ENCODE measurements at regions not wholly inside any gene's neighbourhood (a gene's known extent, or its start where the extent isn't known, plus 50 kb on each side); places are given as distances from the start of the nearest gene placed in this dataset.

GRCh38 chr12:76255692-76256091, 92.5 kb downstream of the BBS10 start:
- no peaks in the 10 kb centered on the region for H4K20me1 ChIP-seq (ENCODE audit: insufficient read depth, low read length)
- H3K9me3 ChIP-seq (ENCODE audit: low read length): no peaks in the 10 kb centered on the region; the same call in 1 of the 2 replicates
- no peaks in the 10 kb centered on the region for H3K9me2 ChIP-seq (ENCODE audit: low read depth, low read length)
- no peak overlapping the region for H3K4me2 ChIP-seq (ENCODE audit: low read length)
- no peak overlapping the region for H3K9ac ChIP-seq (ENCODE audit: low read length)
- no peak for TF ChIP-seq CTCF (IDR thresholded peaks at IDR 0.05; ENCODE audit: low read length)
- TF ChIP-seq EZH2 (IDR thresholded peaks at IDR 0.05; ENCODE audit: borderline replicate concordance, low read length): no peak
- no peaks in the 10 kb centered on the region for H3K27me3 ChIP-seq (ENCODE audit: insufficient read depth, low read length)
- no peak overlapping the region for H2AFZ ChIP-seq (ENCODE audit: low read length)
- H3K27ac ChIP-seq (ENCODE audit: low read depth, low read length, poor library complexity, severe bottlenecking): no peak overlapping the region
- H3F3A ChIP-seq (ENCODE audit: insufficient read depth, low read length): no peaks in the 10 kb centered on the region
- no peaks in the 10 kb centered on the region for H3K79me2 ChIP-seq (ENCODE audit: insufficient read depth, low read length)
- H3K4me1 ChIP-seq (ENCODE audit: insufficient read depth, low read length, severe bottlenecking): no peaks in the 10 kb centered on the region
- no peaks in the 10 kb centered on the region for H3K36me3 ChIP-seq (ENCODE audit: insufficient read depth, low read length)
- no peak overlapping the region for H3K4me3 ChIP-seq (ENCODE audit: low read depth, low read length, poor library complexity, severe bottlenecking)

- no peaks in the 10 kb centered on the region for H3K79me2 ChIP-seq (ENCODE audit: insufficient read depth, low read length)
- H3K27ac ChIP-seq (ENCODE audit: low read depth, low read length, poor library complexity, severe bottlenecking): no peak overlapping the region
- H2AFZ ChIP-seq (ENCODE audit: low read length): no peak overlapping the region
- H3K36me3 ChIP-seq (ENCODE audit: insufficient read depth, low read length): no peaks in the 10 kb centered on the region
- H3K4me3 ChIP-seq (ENCODE audit: low read depth, low read length, poor library complexity, severe bottlenecking): no peak overlapping the region
- no peaks in the 10 kb centered on the region for H3K4me1 ChIP-seq (ENCODE audit: insufficient read depth, low read length, severe bottlenecking)
- H3K9me2 ChIP-seq (ENCODE audit: low read depth, low read length): no peaks in the 10 kb centered on the region
- H3K4me2 ChIP-seq (ENCODE audit: low read length): no peak overlapping the region
- H3F3A ChIP-seq (ENCODE audit: insufficient read depth, low read length): no peaks in the 10 kb centered on the region
- no peaks in the 10 kb centered on the region; the same call in 1 of the 2 replicates for H3K9me3 ChIP-seq (ENCODE audit: low read length)
- H3K9ac ChIP-seq (ENCODE audit: low read length): no peak overlapping the region
- H3K27me3 ChIP-seq (ENCODE audit: insufficient read depth, low read length): no peaks in the 10 kb centered on the region
- TF ChIP-seq CTCF (IDR thresholded peaks at IDR 0.05; ENCODE audit: low read length): no peak
- TF ChIP-seq EZH2 (IDR thresholded peaks at IDR 0.05; ENCODE audit: borderline replicate concordance, low read length): no peak
- H4K20me1 ChIP-seq (ENCODE audit: insufficient read depth, low read length): no peaks in the 10 kb centered on the region
Observed at GRCh38 chr12:76255281-76255680, 92.9 kb downstream of the BBS10 start.

GRCh38 chr12:76252031-76252430, 96.2 kb downstream of the BBS10 start:
- no peak overlapping the region for H3K9ac ChIP-seq (ENCODE audit: low read length)
- no peaks in the 10 kb centered on the region; the same call in 1 of the 2 replicates for H3K9me3 ChIP-seq (ENCODE audit: low read length)
- no peak overlapping the region for H3K4me2 ChIP-seq (ENCODE audit: low read length)
- no peak overlapping the region for H2AFZ ChIP-seq (ENCODE audit: low read length)
- no peaks in the 10 kb centered on the region for H3K36me3 ChIP-seq (ENCODE audit: insufficient read depth, low read length)
- no peak overlapping the region for H3K27ac ChIP-seq (ENCODE audit: low read depth, low read length, poor library complexity, severe bottlenecking)
- H4K20me1 ChIP-seq (ENCODE audit: insufficient read depth, low read length): no peaks in the 10 kb centered on the region
- no peak overlapping the region for H3K4me3 ChIP-seq (ENCODE audit: low read depth, low read length, poor library complexity, severe bottlenecking)
- no peaks in the 10 kb centered on the region for H3K4me1 ChIP-seq (ENCODE audit: insufficient read depth, low read length, severe bottlenecking)
- H3K9me2 ChIP-seq (ENCODE audit: low read depth, low read length): no peaks in the 10 kb centered on the region
- H3K79me2 ChIP-seq (ENCODE audit: insufficient read depth, low read length): no peaks in the 10 kb centered on the region
- H3K27me3 ChIP-seq (ENCODE audit: insufficient read depth, low read length): no peaks in the 10 kb centered on the region
- no peak for TF ChIP-seq CTCF (IDR thresholded peaks at IDR 0.05; ENCODE audit: low read length)
- no peak for TF ChIP-seq EZH2 (IDR thresholded peaks at IDR 0.05; ENCODE audit: borderline replicate concordance, low read length)
- H3F3A ChIP-seq (ENCODE audit: insufficient read depth, low read length): no peaks in the 10 kb centered on the region
